GM21619 (cell line): ENCODE measurements at regions not wholly inside any gene's neighbourhood (a gene's known extent, or its start where the extent isn't known, plus 50 kb on each side); places are given as distances from the start of the nearest gene placed in this dataset.
"Not testable (repeated sequence)": the region's sequence is repeated elsewhere in the genome, so short reads cannot be mapped to it uniquely, and the experiment has no call there.

Experiments
- ATAC-seq: cut with Tn5 transposase; IDR thresholded peaks from one replicate; pipeline ENCODE4 v1.9.1; 2021; ENCODE audit not compliant: unreplicated experiment

- ATAC-seq = no peak
Measured at GRCh38 chr12:70069221-70070105, 173.8 kb upstream of the CNOT2 start.

GRCh38 chr12:70070494-70071007 is 172.7 kb upstream of the CNOT2 start:
- no peak for ATAC-seq

- ATAC-seq = no peak
Measured at GRCh38 chr12:70074510-70074909, 168.7 kb upstream of the CNOT2 start.

GRCh38 chr12:70077441-70077840 is 165.8 kb upstream of the CNOT2 start:
- ATAC-seq = no peak

GRCh38 chr12:70078161-70078560 is 165.1 kb upstream of the CNOT2 start:
- ATAC-seq = no peak

GRCh38 chr12:70080566-70080965 is 162.7 kb upstream of the CNOT2 start:
- no peak for ATAC-seq

- no peak for ATAC-seq
Measured at GRCh38 chr12:70082997-70083676, 160.1 kb upstream of the CNOT2 start.

GRCh38 chr12:70083677-70084020 is 159.6 kb upstream of the CNOT2 start:
- ATAC-seq = no peak

GRCh38 chr12:70086372-70086771 is 156.9 kb upstream of the CNOT2 start:
- not testable (repeated sequence) for ATAC-seq

- ATAC-seq = no peak
Measured at GRCh38 chr12:70091021-70091521, 152.2 kb upstream of the CNOT2 start.

- no peak for ATAC-seq
Measured at GRCh38 chr12:70094467-70094866, 148.8 kb upstream of the CNOT2 start.

GRCh38 chr12:70096759-70097410 is 146.3 kb upstream of the CNOT2 start:
- ATAC-seq = no peak

- no peak for ATAC-seq
Measured at GRCh38 chr12:70101064-70101463, 142.2 kb upstream of the CNOT2 start.

GRCh38 chr12:70106347-70106746 is 136.9 kb upstream of the CNOT2 start:
- ATAC-seq = no peak

GRCh38 chr12:70110085-70110484 is 133.1 kb upstream of the CNOT2 start:
- no peak for ATAC-seq

- ATAC-seq = no peak
Measured at GRCh38 chr12:70117670-70118069, 125.6 kb upstream of the CNOT2 start.

GRCh38 chr12:70120970-70121369 is 122.3 kb upstream of the CNOT2 start:
- no peak for ATAC-seq

- ATAC-seq = no peak
Measured at GRCh38 chr12:70121562-70121961, 121.7 kb upstream of the CNOT2 start.

- ATAC-seq = no peak
Measured at GRCh38 chr12:70122804-70123203, 120.4 kb upstream of the CNOT2 start.

- no peak for ATAC-seq
Measured at GRCh38 chr12:70149013-70149412, 94.2 kb upstream of the CNOT2 start.

- ATAC-seq = no peak
Measured at GRCh38 chr12:70149665-70150064, 93.6 kb upstream of the CNOT2 start.

GRCh38 chr12:70150230-70150629 is 93.0 kb upstream of the CNOT2 start:
- no peak for ATAC-seq
